ENCODE measurements at regions not wholly inside any gene's neighbourhood (a gene's known extent, or its start where the extent isn't known, plus 50 kb on each side); places are given as distances from the start of the nearest gene placed in this dataset.
"Not testable (repeated sequence)": the region's sequence is repeated elsewhere in the genome, so short reads cannot be mapped to it uniquely, and the experiment has no call there.

GRCh38 chr1:157213836-157214235 lies 75.6 kb upstream of the ETV3 start:
- H3K36me3 Mint-ChIP-seq (ENCODE audit: low read depth), result no peaks in the 10 kb centered on the region
- H3K27me3 Mint-ChIP-seq, result peaks cover 52% of the 10 kb centered on the region
- ChIA-PET POLR2A (no interaction called here), CTCF (interaction anchor here (1.2 to 1.6 kb wide), 2 partner anchors 18 to 267 kb away, joined by 3 to 6 read pairs; no protein-coding TSS in a partner anchor)
- H3K9me3 Mint-ChIP-seq, result peaks cover 16% of the 10 kb centered on the region
- H3K4me1 Mint-ChIP-seq, result no peaks in the 10 kb centered on the region
- no peak overlapping the region for H3K27ac Mint-ChIP-seq
- no peak for DNase-seq
- no peak overlapping the region for H3K4me3 Mint-ChIP-seq

GRCh38 chr1:157209514-157209913 lies 71.3 kb upstream of the ETV3 start:
- Mint-ChIP-seq H3K27ac (no peak overlapping the region), H3K4me1 (no peaks in the 10 kb centered on the region), H3K4me3 (no peak overlapping the region), H3K36me3 (ENCODE audit: low read depth) (no peaks in the 10 kb centered on the region), H3K27me3 (peaks cover 41% of the 10 kb centered on the region), H3K9me3 (peaks cover 16% of the 10 kb centered on the region)
- ChIA-PET CTCF (interaction anchor here (0.9 kb wide), 1 partner anchor 14 kb away, joined by 5 read pairs; no protein-coding TSS in a partner anchor), POLR2A (no interaction called here)
- DNase-seq, result no peak

GRCh38 chr1:157205982-157206381 lies 67.8 kb upstream of the ETV3 start:
- CTCF ChIA-PET; H3K9me3 Mint-ChIP-seq; H3K27ac Mint-ChIP-seq; H3K4me1 Mint-ChIP-seq; H3K36me3 Mint-ChIP-seq (ENCODE audit: low read depth); POLR2A ChIA-PET; DNase-seq; H3K4me3 Mint-ChIP-seq: not testable (repeated sequence)
- peaks cover 13% of the 10 kb centered on the region for H3K27me3 Mint-ChIP-seq

- Mint-ChIP-seq H3K4me1 (no peaks in the 10 kb centered on the region), H3K9me3 (no peaks in the 10 kb centered on the region), H3K4me3 (no peak overlapping the region), H3K36me3 (ENCODE audit: low read depth) (no peaks in the 10 kb centered on the region), H3K27me3 (peaks cover 14% of the 10 kb centered on the region), H3K27ac (no peak overlapping the region)
- no peak for DNase-seq
- CTCF ChIA-PET, result interaction anchor here (1.6 kb wide), 1 partner anchor 47 kb away, joined by 3 read pairs; no protein-coding TSS in a partner anchor
- POLR2A ChIA-PET, result no interaction called here
Measured at GRCh38 chr1:157203166-157203565, 65.0 kb upstream of the ETV3 start.

- Mint-ChIP-seq H3K27me3 (peaks cover 16% of the 10 kb centered on the region), H3K4me3 (no peak overlapping the region), H3K36me3 (ENCODE audit: low read depth) (no peaks in the 10 kb centered on the region), H3K27ac (no peak overlapping the region), H3K4me1 (no peaks in the 10 kb centered on the region), H3K9me3 (no peaks in the 10 kb centered on the region)
- ChIA-PET POLR2A (no interaction called here), CTCF (interaction anchor here (0.5 kb wide), 1 partner anchor 107 kb away, joined by 5 read pairs; no protein-coding TSS in a partner anchor)
- DNase-seq, result no peak
Measured at GRCh38 chr1:157202331-157202730, 64.1 kb upstream of the ETV3 start.

- ChIA-PET POLR2A (no interaction called here), CTCF (interaction anchor here (0.5 kb wide), 1 partner anchor 107 kb away, joined by 5 read pairs; no protein-coding TSS in a partner anchor)
- DNase-seq, result no peak
- no peaks in the 10 kb centered on the region for H3K9me3 Mint-ChIP-seq
- peaks cover 16% of the 10 kb centered on the region for H3K27me3 Mint-ChIP-seq
- H3K4me1 Mint-ChIP-seq, result no peaks in the 10 kb centered on the region
- no peaks in the 10 kb centered on the region for H3K36me3 Mint-ChIP-seq (ENCODE audit: low read depth)
- no peak overlapping the region for H3K4me3 Mint-ChIP-seq
- H3K27ac Mint-ChIP-seq, result no peak overlapping the region
Measured at GRCh38 chr1:157201767-157202166, 63.6 kb upstream of the ETV3 start.

GRCh38 chr1:157200451-157200850 lies 62.3 kb upstream of the ETV3 start:
- CTCF ChIA-PET, result no interaction called here
- peaks cover 3% of the 10 kb centered on the region for H3K4me1 Mint-ChIP-seq

GRCh38 chr1:157199421-157199755 lies 61.2 kb upstream of the ETV3 start:
- H3K4me1 Mint-ChIP-seq, result peaks cover 3% of the 10 kb centered on the region
- no peak overlapping the region for H3K27ac Mint-ChIP-seq
- H3K36me3 Mint-ChIP-seq (ENCODE audit: low read depth), result no peaks in the 10 kb centered on the region
- ChIA-PET POLR2A (no interaction called here), CTCF (no interaction called here)
- H3K9me3 Mint-ChIP-seq, result no peaks in the 10 kb centered on the region
- peaks cover 21% of the 10 kb centered on the region for H3K27me3 Mint-ChIP-seq
- H3K4me3 Mint-ChIP-seq, result no peak overlapping the region
- no peak for DNase-seq

More at GRCh38 chr1:157200451-157200850, 62.3 kb upstream of the ETV3 start:
- H3K4me3 Mint-ChIP-seq, result no peak overlapping the region
- no peak overlapping the region for H3K27ac Mint-ChIP-seq
- no peaks in the 10 kb centered on the region for H3K36me3 Mint-ChIP-seq (ENCODE audit: low read depth)
- no peak for DNase-seq
- H3K27me3 Mint-ChIP-seq, result peaks cover 20% of the 10 kb centered on the region
- no peaks in the 10 kb centered on the region for H3K9me3 Mint-ChIP-seq
- POLR2A ChIA-PET, result no interaction called here

- DNase-seq, result no peak
- H3K9me3 Mint-ChIP-seq, result no peaks in the 10 kb centered on the region
- no peaks in the 10 kb centered on the region for H3K36me3 Mint-ChIP-seq (ENCODE audit: low read depth)
- H3K27me3 Mint-ChIP-seq, result peaks cover 24% of the 10 kb centered on the region
- H3K27ac Mint-ChIP-seq, result no peak overlapping the region
- H3K4me3 Mint-ChIP-seq, result no peak overlapping the region
- POLR2A ChIA-PET, result no interaction called here
- H3K4me1 Mint-ChIP-seq, result peaks cover 3% of the 10 kb centered on the region
- CTCF ChIA-PET, result no interaction called here
Measured at GRCh38 chr1:157198619-157199420, 60.6 kb upstream of the ETV3 start.

GRCh38 chr1:157197906-157198435 lies 59.8 kb upstream of the ETV3 start:
- POLR2A ChIA-PET, result no interaction called here

GRCh38 chr1:157196670-157197456 lies 58.7 kb upstream of the ETV3 start:
- H3K9me3 Mint-ChIP-seq; POLR2A ChIA-PET; H3K4me3 Mint-ChIP-seq; H3K4me1 Mint-ChIP-seq; H3K36me3 Mint-ChIP-seq (ENCODE audit: low read depth); H3K27ac Mint-ChIP-seq; DNase-seq: not testable (repeated sequence)
- CTCF ChIA-PET, result interaction anchor here (0.7 to 2.6 kb wide), 11 partner anchors 9 to 299 kb away, joined by 3 to 6 read pairs (median 3); no protein-coding TSS in a partner anchor
- peaks cover 27% of the 10 kb centered on the region for H3K27me3 Mint-ChIP-seq

More at GRCh38 chr1:157197906-157198435, 59.8 kb upstream of the ETV3 start:
- no peaks in the 10 kb centered on the region for H3K9me3 Mint-ChIP-seq
- no peak for DNase-seq
- H3K27me3 Mint-ChIP-seq, result peaks cover 23% of the 10 kb centered on the region
- peaks cover 3% of the 10 kb centered on the region for H3K4me1 Mint-ChIP-seq
- H3K27ac Mint-ChIP-seq, result no peak overlapping the region
- CTCF ChIA-PET, result no interaction called here
- H3K4me3 Mint-ChIP-seq, result no peak overlapping the region
- H3K36me3 Mint-ChIP-seq (ENCODE audit: low read depth), result no peaks in the 10 kb centered on the region

- Mint-ChIP-seq H3K9me3 (no peaks in the 10 kb centered on the region), H3K27me3 (peaks cover 27% of the 10 kb centered on the region), H3K36me3 (ENCODE audit: low read depth) (no peaks in the 10 kb centered on the region), H3K4me3 (no peak overlapping the region), H3K4me1 (peaks cover 3% of the 10 kb centered on the region), H3K27ac (no peak overlapping the region)
- POLR2A ChIA-PET, result no interaction called here
- CTCF ChIA-PET, result interaction anchor here (0.7 to 2.6 kb wide), 11 partner anchors 8 to 299 kb away, joined by 3 to 6 read pairs (median 3); no protein-coding TSS in a partner anchor
- DNase-seq, result no peak
Measured at GRCh38 chr1:157196245-157196543, 58.0 kb upstream of the ETV3 start.

- ChIA-PET POLR2A (no interaction called here), CTCF (interaction anchor here (1.2 to 2.6 kb wide), 8 partner anchors 14 to 300 kb away, joined by 3 to 6 read pairs (median 3); no protein-coding TSS in a partner anchor)
- Mint-ChIP-seq H3K36me3 (ENCODE audit: low read depth) (no peaks in the 10 kb centered on the region), H3K4me3 (no peak overlapping the region), H3K27me3 (peaks cover 24% of the 10 kb centered on the region), H3K9me3 (no peaks in the 10 kb centered on the region), H3K27ac (no peak overlapping the region), H3K4me1 (peaks cover 3% of the 10 kb centered on the region)
- DNase-seq, result no peak
Measured at GRCh38 chr1:157195521-157196244, 57.5 kb upstream of the ETV3 start.

Measured in activated CD4-positive, alpha-beta memory T cell treated with anti-CD3 and anti-CD28 coated beads, Interleukin-2, amount 10 ng/mL, durations not matched to agents 7 days and 5 days (primary cell).